PFSK-1 (cell line): ENCODE measurements at regions not wholly inside any gene's neighbourhood (a gene's known extent, or its start where the extent isn't known, plus 50 kb on each side); places are given as distances from the start of the nearest gene placed in this dataset.

ENCODE experiments used
- FOXP2 ChIP-seq: optimal IDR thresholded peaks from 2 replicates; pipeline ENCODE3; 2011; ENCODE audit warnings: borderline replicate concordance, control low read depth, inconsistent platforms; ENCODE audit not compliant: insufficient read depth; ENCODE audit errors: extremely low read length, extremely low read depth
- POLR2AphosphoS5 ChIP-seq: IDR thresholded peaks from 2 replicates; pipeline ENCODE4 v1.6.1; 2012; ENCODE audit warnings: low read depth, mild to moderate bottlenecking, control low read depth, low read length, moderate library complexity
- SIN3A ChIP-seq: IDR thresholded peaks from 2 replicates; pipeline ENCODE4 v1.6.1; 2012; ENCODE audit warnings: mild to moderate bottlenecking, low read length, moderate library complexity, borderline replicate concordance; ENCODE audit not compliant: insufficient read depth
- TAF1 ChIP-seq: IDR thresholded peaks from 2 replicates; pipeline ENCODE4 v1.6.1; 2012; ENCODE audit warnings: low read length, control low read depth, borderline replicate concordance; ENCODE audit not compliant: insufficient read depth
- TF ChIP-seq, protein P1 (sequence below), 2 experiments: IDR thresholded peaks; 2 replicates each; pipeline versions ENCODE4 v1.6.1 to v1.8.0; 2011 to 2012; ENCODE audit warnings: low read depth in 2 of 2, low read length in 2 of 2, control low read depth in 1 of 2, inconsistent platforms in 1 of 2, mild to moderate bottlenecking in 1 of 2, moderate library complexity in 1 of 2; ENCODE audit not compliant: insufficient read depth in 1 of 2

DNA sequence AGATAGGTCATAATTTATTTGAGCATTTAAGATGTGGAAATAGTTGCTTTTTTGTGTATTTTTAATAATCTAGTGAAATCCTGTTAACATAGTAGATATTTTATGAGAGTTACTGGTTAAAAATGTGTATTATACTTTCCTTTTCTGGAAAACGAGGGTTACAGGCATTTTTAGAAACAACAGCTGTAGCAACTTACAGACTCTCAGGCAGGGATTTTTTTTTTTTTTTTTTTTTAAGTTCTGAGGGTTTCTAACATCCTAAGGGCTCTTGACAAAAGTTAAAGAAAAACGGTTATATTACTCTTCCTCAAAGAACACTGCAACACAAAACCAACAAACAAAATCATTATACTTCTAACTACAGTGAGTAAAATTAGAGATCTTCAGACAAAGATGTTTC is 205.9 kb downstream of the ACKR3 start:
- no peak for TF ChIP-seq FOXP2
- TF ChIP-seq TAF1: no peak
- TF ChIP-seq, protein P1, sequence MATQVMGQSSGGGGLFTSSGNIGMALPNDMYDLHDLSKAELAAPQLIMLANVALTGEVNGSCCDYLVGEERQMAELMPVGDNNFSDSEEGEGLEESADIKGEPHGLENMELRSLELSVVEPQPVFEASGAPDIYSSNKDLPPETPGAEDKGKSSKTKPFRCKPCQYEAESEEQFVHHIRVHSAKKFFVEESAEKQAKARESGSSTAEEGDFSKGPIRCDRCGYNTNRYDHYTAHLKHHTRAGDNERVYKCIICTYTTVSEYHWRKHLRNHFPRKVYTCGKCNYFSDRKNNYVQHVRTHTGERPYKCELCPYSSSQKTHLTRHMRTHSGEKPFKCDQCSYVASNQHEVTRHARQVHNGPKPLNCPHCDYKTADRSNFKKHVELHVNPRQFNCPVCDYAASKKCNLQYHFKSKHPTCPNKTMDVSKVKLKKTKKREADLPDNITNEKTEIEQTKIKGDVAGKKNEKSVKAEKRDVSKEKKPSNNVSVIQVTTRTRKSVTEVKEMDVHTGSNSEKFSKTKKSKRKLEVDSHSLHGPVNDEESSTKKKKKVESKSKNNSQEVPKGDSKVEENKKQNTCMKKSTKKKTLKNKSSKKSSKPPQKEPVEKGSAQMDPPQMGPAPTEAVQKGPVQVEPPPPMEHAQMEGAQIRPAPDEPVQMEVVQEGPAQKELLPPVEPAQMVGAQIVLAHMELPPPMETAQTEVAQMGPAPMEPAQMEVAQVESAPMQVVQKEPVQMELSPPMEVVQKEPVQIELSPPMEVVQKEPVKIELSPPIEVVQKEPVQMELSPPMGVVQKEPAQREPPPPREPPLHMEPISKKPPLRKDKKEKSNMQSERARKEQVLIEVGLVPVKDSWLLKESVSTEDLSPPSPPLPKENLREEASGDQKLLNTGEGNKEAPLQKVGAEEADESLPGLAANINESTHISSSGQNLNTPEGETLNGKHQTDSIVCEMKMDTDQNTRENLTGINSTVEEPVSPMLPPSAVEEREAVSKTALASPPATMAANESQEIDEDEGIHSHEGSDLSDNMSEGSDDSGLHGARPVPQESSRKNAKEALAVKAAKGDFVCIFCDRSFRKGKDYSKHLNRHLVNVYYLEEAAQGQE (IDR thresholded peaks at IDR 0.05; ENCODE audit: insufficient read depth in 1 of 2, low read depth in 2 of 2, low read length in 2 of 2): no peak
- no peak for TF ChIP-seq SIN3A
- TF ChIP-seq POLR2AphosphoS5: no peak

DNA sequence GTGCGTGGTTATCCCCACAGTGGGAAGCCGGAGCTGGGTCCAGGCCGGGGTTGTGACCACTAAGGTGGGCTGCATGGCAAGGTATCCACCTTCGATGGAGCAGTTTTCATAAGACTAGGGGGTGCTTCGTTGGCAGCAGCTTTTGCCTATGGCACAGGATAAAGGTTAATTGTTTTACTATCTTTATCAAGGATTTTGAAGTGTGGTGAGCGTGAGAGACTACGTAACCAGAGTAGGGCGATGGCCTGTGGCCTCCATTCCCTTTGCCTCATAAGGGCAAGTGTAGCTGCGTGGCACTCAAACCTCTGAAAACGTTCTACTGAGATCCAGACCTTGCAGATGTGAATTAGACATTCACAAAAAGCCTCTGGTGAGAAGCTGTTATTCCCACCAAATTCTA is 206.6 kb downstream of the ACKR3 start:
- TF ChIP-seq TAF1 (no peak), POLR2AphosphoS5 (no peak), SIN3A (no peak), FOXP2 (no peak)
- TF ChIP-seq, protein P1 (IDR thresholded peaks at IDR 0.05; ENCODE audit: insufficient read depth in 1 of 2, low read depth in 2 of 2, low read length in 2 of 2): no peak

DNA sequence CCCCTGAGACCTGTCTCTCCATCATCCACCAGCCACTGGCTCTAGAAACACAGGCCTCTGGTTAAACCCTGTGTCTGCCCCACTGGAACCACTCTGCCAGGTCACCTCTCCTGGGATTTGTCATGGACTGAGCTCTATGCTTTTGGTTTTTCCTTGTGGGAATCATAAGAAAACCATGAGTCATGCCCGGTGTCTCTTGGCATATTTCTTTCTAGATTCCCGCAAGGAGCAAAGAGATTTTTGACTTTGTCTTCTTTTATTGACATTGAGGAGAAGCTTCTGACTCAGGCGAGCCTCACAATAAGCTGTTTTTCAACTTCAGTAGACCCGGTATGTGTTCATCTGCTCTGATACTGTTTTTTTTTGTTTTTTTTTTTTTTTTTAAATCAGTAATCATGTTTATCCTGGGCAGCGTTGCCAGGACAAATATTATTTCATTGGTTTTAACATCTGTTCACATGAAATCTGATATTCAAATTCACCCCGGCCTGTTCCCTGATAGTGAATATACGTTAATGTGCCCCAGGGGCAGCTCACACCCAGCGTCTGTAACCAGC is 207.1 kb downstream of the ACKR3 start:
- no peak for TF ChIP-seq SIN3A
- TF ChIP-seq POLR2AphosphoS5: no peak
- TF ChIP-seq TAF1: no peak

DNA sequence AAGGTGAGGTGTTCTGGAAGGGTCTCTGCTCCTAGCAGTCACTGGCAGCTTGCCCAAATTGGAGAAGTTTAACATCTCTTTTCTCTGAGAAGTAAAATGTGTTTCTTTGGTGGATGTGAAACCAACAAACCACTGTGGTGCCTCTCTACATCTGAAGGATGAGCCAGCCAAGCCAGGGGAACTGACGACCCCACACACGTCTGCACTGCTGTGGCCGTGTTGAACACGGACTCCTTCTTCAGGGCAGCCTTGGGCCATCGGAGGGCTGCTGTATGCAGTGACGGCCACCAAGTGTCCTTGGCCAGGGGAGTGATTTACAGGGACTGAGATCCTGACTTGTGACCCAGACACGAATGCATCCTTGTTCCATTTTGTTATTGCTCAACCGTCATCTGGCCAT is 207.8 kb downstream of the ACKR3 start:
- TF ChIP-seq FOXP2 (no peak), TAF1 (no peak), POLR2AphosphoS5 (no peak)

DNA sequence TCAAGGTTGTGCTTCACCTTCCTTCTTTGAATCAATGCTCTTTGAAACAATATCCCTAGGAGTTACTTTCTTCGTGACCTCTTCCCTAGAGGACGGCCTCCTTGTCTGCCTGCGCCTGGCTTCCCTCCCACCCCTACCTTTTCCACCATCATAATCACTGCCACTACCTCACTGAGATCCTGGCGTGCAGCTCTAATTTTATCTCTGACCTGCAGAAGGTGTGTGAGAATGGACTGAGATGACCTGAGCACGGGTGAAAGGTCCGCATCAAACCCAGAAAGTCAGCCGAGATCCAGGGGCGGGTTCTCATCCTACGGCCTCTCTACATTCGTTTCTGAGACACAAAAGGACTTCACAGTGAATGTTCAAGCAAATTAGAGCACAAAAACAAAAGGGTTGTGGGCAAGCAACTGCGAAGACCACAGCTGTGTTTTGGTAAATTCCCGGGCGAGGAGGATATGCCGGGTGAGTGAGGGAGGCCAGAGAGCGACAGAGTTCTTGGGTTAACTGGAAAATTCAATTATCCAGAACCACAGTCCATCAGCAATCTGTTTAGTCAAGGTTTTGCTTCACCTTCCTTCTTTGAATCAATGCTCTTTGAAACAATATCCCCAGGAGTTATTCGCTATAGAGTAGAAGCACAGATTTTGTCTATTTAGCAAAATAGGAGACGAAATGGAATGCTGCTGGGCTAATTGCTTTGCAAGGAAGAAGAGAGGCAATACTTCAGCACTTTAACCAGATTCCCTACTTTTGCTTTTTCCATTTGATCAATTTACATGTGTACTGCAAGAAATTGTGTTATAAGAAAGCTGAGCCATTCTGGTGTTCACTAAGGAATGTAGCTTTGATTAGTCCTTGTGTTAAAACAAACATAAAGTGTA is 212.6 kb downstream of the ACKR3 start:
- no peak for TF ChIP-seq POLR2AphosphoS5
- TF ChIP-seq SIN3A: no peak
- no peak for TF ChIP-seq FOXP2
- no peak for TF ChIP-seq TAF1
- TF ChIP-seq, protein P1 (IDR thresholded peaks at IDR 0.05; ENCODE audit: insufficient read depth in 1 of 2, low read depth in 2 of 2, low read length in 2 of 2): no peak

DNA sequence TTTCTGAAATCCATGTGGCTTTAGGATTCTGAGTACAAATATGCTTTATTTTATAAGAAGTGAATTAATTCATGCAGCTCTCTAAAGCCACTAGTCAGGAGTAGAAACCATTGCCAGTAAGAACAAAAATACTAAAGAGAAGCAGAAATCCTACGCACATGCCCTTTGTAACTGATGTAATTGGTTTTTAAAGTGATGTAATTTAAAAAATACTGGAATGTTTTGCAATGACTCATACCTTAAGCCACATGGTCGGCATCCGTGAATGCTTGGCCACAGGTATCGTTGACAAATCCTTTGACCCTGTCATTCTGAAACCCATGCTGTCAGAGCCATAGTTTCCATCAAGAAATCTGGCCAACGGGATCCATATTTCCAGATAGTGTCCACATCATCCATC is 213.3 kb downstream of the ACKR3 start:
- TF ChIP-seq SIN3A (no peak), POLR2AphosphoS5 (no peak), FOXP2 (no peak)
